Calu3 (cell line): ENCODE measurements at regions not wholly inside any gene's neighbourhood (a gene's known extent, or its start where the extent isn't known, plus 50 kb on each side); places are given as distances from the start of the nearest gene placed in this dataset.

Experiments used
- BruUV-seq: library from RNA; stranded (reverse); fragments of 400-500 nt; replicated peaks from 2 replicates; lab custom pipeline; 2021; lab: Mats Ljungman, UMichigan
- CTCF ChIA-PET: fragments of 300-600 bp; sonication (Branson Sonifier 250); formaldehyde crosslinking; loops from one replicate; lab custom pipeline; 2022; ENCODE audit warnings: antibody characterized with exemption; lab: Charles Lee
- DNase-seq: peaks from one replicate; pipeline ENCODE4 v3.0.0; 2022
- H3K27ac Mint-ChIP-seq: one replicate; pipeline ENCODE4 v1.8.0; 2022; ENCODE audit warnings: mixed read lengths; ENCODE audit not compliant: unreplicated experiment
- H3K27me3 Mint-ChIP-seq: one replicate; pipeline ENCODE4 v1.8.0; 2022; ENCODE audit warnings: mixed read lengths; ENCODE audit not compliant: unreplicated experiment
- H3K36me3 Mint-ChIP-seq: one replicate; pipeline ENCODE4 v1.8.0; 2022; ENCODE audit warnings: mild to moderate bottlenecking, moderate library complexity, mixed read lengths; ENCODE audit not compliant: insufficient read depth, unreplicated experiment
- H3K4me1 Mint-ChIP-seq: one replicate; pipeline ENCODE4 v1.8.0; 2022; ENCODE audit warnings: mild to moderate bottlenecking, low read depth, mixed read lengths; ENCODE audit not compliant: unreplicated experiment
- H3K4me3 Mint-ChIP-seq: one replicate; pipeline ENCODE4 v1.8.0; 2022; ENCODE audit warnings: mild to moderate bottlenecking, low read depth, moderate library complexity, mixed read lengths; ENCODE audit not compliant: unreplicated experiment
- H3K9me3 Mint-ChIP-seq: one replicate; pipeline ENCODE4 v1.8.0; 2022; ENCODE audit warnings: low read depth, mixed read lengths; ENCODE audit not compliant: unreplicated experiment
- intact Hi-C: fragments of 100-400 bp; cut with micrococcal nuclease; formaldehyde crosslinking; loops from one replicate; pipeline ENCODE4 v1.10.0; 2022; ENCODE audit not compliant: unreplicated experiment
- TF ChIP-seq, protein P1 (sequence below): fragments of 200-600 bp; IDR thresholded peaks from one replicate; pipeline ENCODE4 v1.8.0; 2022; ENCODE audit warnings: antibody characterized with exemption; ENCODE audit not compliant: unreplicated experiment

DNA sequence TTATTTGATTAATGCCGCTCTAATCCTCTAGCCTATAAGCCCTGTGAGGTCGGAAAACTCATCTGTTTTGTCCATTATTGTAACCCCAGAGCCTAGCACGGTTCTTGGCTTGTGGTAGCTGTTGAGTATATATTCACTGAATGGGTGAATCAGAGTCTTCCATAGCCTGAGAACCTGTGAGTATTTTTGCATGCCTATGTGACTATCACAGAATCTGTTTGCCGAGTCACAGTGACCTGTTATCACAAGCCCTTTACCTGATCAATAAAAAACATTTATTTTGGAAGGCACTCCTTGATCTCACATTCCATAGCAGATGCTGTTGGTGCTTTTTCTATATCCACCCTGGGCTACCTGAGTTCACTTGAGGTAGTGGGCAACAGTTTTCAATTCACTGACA, 125.0 kb upstream of the STC2 start:
- no peaks in the 10 kb centered on the region for H3K9me3 Mint-ChIP-seq
- H3K4me1 Mint-ChIP-seq, result peaks cover 63% of the 10 kb centered on the region
- no TSS peak for BruUV-seq
- intact Hi-C loops, result loop anchor here (2.0 to 5.0 kb wide), 2 partner anchors 60 to 119 kb away; no protein-coding TSS in a partner anchor
- peaks cover 16% of the 10 kb centered on the region for H3K36me3 Mint-ChIP-seq
- no peaks in the 10 kb centered on the region for H3K27me3 Mint-ChIP-seq
- CTCF ChIA-PET, result interaction anchor here (1.0 to 4.0 kb wide), 4 partner anchors 18 to 77 kb away, joined by 3 to 13 read pairs (median 3); no protein-coding TSS in a partner anchor
- no peak overlapping the region for H3K4me3 Mint-ChIP-seq
- TF ChIP-seq, protein P1, sequence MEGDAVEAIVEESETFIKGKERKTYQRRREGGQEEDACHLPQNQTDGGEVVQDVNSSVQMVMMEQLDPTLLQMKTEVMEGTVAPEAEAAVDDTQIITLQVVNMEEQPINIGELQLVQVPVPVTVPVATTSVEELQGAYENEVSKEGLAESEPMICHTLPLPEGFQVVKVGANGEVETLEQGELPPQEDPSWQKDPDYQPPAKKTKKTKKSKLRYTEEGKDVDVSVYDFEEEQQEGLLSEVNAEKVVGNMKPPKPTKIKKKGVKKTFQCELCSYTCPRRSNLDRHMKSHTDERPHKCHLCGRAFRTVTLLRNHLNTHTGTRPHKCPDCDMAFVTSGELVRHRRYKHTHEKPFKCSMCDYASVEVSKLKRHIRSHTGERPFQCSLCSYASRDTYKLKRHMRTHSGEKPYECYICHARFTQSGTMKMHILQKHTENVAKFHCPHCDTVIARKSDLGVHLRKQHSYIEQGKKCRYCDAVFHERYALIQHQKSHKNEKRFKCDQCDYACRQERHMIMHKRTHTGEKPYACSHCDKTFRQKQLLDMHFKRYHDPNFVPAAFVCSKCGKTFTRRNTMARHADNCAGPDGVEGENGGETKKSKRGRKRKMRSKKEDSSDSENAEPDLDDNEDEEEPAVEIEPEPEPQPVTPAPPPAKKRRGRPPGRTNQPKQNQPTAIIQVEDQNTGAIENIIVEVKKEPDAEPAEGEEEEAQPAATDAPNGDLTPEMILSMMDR, result no peak
- peak overlapping the region; percentile 86 for H3K27ac Mint-ChIP-seq
- DNase-seq, result no peak

GRCh38 chr5:173452119-173452905, 124.1 kb upstream of the STC2 start:
- CTCF ChIA-PET, result interaction anchor here (0.5 to 4.0 kb wide), 12 partner anchors 9 to 954 kb away, joined by 3 to 13 read pairs (median 3); no protein-coding TSS in a partner anchor
- Mint-ChIP-seq H3K27ac (peak overlapping the region; percentile 86), H3K4me1 (peaks cover 61% of the 10 kb centered on the region), H3K4me3 (peak overlapping the region; percentile 14), H3K27me3 (no peaks in the 10 kb centered on the region), H3K9me3 (no peaks in the 10 kb centered on the region), H3K36me3 (peaks cover 16% of the 10 kb centered on the region)
- intact Hi-C loops, result loop anchor here (2.0 to 5.0 kb wide), 2 partner anchors 60 to 120 kb away; no protein-coding TSS in a partner anchor
- TF ChIP-seq, protein P1, result no peak
- peak; percentile 78 for DNase-seq
- TSS peak; percentile 58 for BruUV-seq

DNA sequence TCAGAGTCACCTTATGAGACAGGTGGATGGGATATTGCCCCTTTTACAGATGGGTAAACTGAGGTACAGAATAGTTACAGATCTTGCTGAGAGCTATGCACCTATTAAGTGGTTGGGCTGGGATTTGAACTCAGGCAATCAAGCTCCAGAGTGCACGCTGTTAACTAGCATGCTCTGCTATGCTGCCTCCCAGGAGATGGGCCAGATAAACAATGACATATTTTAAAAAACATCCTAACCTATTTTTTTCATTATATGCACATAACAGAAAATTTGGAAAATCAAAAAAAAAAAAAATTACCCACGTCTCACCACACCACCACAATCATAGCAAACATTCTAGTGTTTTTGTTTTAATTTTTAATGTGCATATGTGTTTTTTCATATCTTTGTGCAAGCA, 123.4 kb upstream of the STC2 start:
- H3K4me3 Mint-ChIP-seq, result no peak overlapping the region
- no peak for DNase-seq
- peak overlapping the region; percentile 86 for H3K27ac Mint-ChIP-seq
- peaks cover 54% of the 10 kb centered on the region for H3K4me1 Mint-ChIP-seq
- BruUV-seq, result no TSS peak
- no peaks in the 10 kb centered on the region for H3K27me3 Mint-ChIP-seq
- no peaks in the 10 kb centered on the region for H3K9me3 Mint-ChIP-seq
- intact Hi-C loops, result loop anchor here (2.0 to 5.0 kb wide), 2 partner anchors 61 to 121 kb away; no protein-coding TSS in a partner anchor
- TF ChIP-seq, protein P1, result no peak
- peaks cover 16% of the 10 kb centered on the region for H3K36me3 Mint-ChIP-seq
- CTCF ChIA-PET, result interaction anchor here (0.8 to 4.0 kb wide), 6 partner anchors 10 to 158 kb away, joined by 3 to 13 read pairs (median 4); no protein-coding TSS in a partner anchor

- H3K4me3 Mint-ChIP-seq, result no peak overlapping the region
- no TSS peak for BruUV-seq
- intact Hi-C loops, result loop anchor here (5.0 kb wide), 1 partner anchor 121 kb away; no protein-coding TSS in a partner anchor
- peaks cover 48% of the 10 kb centered on the region for H3K4me1 Mint-ChIP-seq
- peak overlapping the region; percentile 86 for H3K27ac Mint-ChIP-seq
- H3K27me3 Mint-ChIP-seq, result no peaks in the 10 kb centered on the region
- TF ChIP-seq, protein P1, result peak; percentile 53
- H3K36me3 Mint-ChIP-seq, result peaks cover 16% of the 10 kb centered on the region
- no peaks in the 10 kb centered on the region for H3K9me3 Mint-ChIP-seq
- no peak for DNase-seq
- CTCF ChIA-PET, result interaction anchor here (1.7 kb wide), 1 partner anchor 11 kb away, joined by 4 read pairs; no protein-coding TSS in a partner anchor
Observed at GRCh38 chr5:173451031-173451430, 122.8 kb upstream of the STC2 start.
